BJ (cell line): ENCODE measurements at regions not wholly inside any gene's neighbourhood (a gene's known extent, or its start where the extent isn't known, plus 50 kb on each side); places are given as distances from the start of the nearest gene placed in this dataset.
"Not testable (repeated sequence)": the region's sequence is repeated elsewhere in the genome, so short reads cannot be mapped to it uniquely, and the experiment has no call there.

Experiments
- CTCF ChIA-PET: fragments of 350-600 bp; formaldehyde crosslinking; extraction: SDS; loops from one replicate; lab custom pipeline; 2021; ENCODE audit warnings: antibody characterized with exemption, inconsistent platforms; lab: Yijun Ruan, JAX
- POLR2A ChIA-PET: fragments of 300-600 bp; sonication (Branson Sonifier 250); formaldehyde crosslinking; extraction: SDS; loops from one replicate; lab custom pipeline; 2021; ENCODE audit warnings: antibody characterized with exemption; lab: Charles Lee
- DNase-seq: peaks from one replicate; pipeline ENCODE4 v3.0.0-alpha.2; 2011; ENCODE audit warnings: low read depth
- H3K27me3 ChIP-seq: 2 replicates; pipeline ENCODE4 v1.6.0; 2011; ENCODE audit warnings: low read length; ENCODE audit not compliant: control insufficient read depth, insufficient read depth
- H3K36me3 ChIP-seq: 2 replicates; pipeline ENCODE4 v1.5.1; 2011; ENCODE audit warnings: low read length; ENCODE audit not compliant: control insufficient read depth, insufficient read depth
- H3K4me3 ChIP-seq: 2 replicates; pipeline ENCODE4 v1.5.1; 2011; ENCODE audit warnings: low read depth, mild to moderate bottlenecking, control low read depth, low read length
- TF ChIP-seq, protein P1 (sequence below): IDR thresholded peaks from 2 replicates; pipeline ENCODE4 v1.5.1; 2011; ENCODE audit warnings: low read depth, mild to moderate bottlenecking, control low read depth, inconsistent platforms, low read length, moderate library complexity; ENCODE audit not compliant: insufficient read depth

DNA sequence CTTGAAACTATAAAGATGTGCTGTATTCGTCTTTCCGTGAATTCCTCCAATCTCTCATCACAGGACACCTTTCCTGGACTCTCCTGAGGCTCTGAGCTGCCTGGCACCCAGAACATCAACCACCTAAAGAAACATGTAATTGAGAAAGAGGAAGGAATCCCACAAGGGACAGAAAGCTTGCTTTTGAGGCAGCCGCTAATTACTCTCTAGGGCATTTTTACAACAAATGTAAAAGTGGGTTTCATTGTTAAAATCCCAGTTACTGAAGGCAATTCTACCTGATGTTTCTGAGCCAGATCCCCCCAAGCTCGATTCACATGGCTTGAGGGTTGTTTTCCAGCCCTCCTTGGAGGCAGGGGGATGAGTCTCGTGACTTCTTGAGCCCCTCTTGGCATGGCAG lies 238.5 kb upstream of the LHX5 start:
- H3K27me3 ChIP-seq = no peaks in the 10 kb centered on the region; the same call in 1 of the 2 replicates
- CTCF ChIA-PET = no interaction called here
- H3K4me3 ChIP-seq = no peak overlapping the region
- TF ChIP-seq, protein P1, sequence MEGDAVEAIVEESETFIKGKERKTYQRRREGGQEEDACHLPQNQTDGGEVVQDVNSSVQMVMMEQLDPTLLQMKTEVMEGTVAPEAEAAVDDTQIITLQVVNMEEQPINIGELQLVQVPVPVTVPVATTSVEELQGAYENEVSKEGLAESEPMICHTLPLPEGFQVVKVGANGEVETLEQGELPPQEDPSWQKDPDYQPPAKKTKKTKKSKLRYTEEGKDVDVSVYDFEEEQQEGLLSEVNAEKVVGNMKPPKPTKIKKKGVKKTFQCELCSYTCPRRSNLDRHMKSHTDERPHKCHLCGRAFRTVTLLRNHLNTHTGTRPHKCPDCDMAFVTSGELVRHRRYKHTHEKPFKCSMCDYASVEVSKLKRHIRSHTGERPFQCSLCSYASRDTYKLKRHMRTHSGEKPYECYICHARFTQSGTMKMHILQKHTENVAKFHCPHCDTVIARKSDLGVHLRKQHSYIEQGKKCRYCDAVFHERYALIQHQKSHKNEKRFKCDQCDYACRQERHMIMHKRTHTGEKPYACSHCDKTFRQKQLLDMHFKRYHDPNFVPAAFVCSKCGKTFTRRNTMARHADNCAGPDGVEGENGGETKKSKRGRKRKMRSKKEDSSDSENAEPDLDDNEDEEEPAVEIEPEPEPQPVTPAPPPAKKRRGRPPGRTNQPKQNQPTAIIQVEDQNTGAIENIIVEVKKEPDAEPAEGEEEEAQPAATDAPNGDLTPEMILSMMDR = no peak
- no peaks in the 10 kb centered on the region for H3K36me3 ChIP-seq
- POLR2A ChIA-PET = no interaction called here
- DNase-seq = no peak

DNA sequence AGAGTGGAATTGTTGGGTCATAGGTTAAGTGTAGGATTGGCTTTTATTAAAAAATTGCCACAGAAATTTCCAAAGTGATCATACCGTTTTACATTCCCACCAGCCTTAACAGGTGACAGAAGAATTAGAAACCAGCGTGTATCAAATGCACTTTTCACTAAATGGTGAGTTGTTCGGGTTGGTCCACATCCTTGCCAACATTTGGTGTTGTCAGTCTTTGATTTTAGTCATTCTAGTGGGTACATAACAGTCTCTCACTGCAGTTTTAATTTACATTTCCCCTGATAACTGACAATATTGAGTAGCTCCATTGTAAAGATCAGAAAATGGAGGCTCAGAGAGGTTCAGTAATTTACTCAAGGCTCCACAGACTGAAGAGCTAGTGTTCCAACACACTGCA lies 237.8 kb upstream of the LHX5 start:
- POLR2A ChIA-PET = no interaction called here
- no peak for DNase-seq
- TF ChIP-seq, protein P1 = no peak
- CTCF ChIA-PET = interaction anchor here (0.6 kb wide), 1 partner anchor 791 kb away, joined by 3 read pairs; no protein-coding TSS in a partner anchor
- no peaks in the 10 kb centered on the region; the same call in 1 of the 2 replicates for H3K27me3 ChIP-seq
- no peak overlapping the region for H3K4me3 ChIP-seq
- no peaks in the 10 kb centered on the region for H3K36me3 ChIP-seq

DNA sequence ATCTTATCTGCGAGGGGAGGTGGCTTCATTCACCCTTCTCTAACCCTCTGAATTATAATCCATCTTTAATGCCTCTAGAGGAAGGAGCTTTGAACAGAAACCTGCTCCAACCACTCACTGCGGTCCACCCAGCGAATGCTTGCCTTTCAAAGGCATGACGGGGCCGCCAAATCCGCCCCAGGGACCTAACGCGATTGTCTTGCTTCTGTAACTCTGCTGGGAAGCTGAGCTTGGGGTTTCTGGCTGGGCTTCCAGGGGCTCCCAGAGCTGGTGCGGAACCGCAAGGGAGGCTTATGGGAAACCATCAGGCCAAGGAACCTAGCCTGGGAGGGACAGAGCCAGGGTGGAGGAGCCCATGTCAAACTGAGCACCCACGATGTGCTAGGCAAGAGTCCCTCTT lies 231.2 kb upstream of the LHX5 start:
- H3K4me3 ChIP-seq = no peak overlapping the region
- POLR2A ChIA-PET = no interaction called here
- no peaks in the 10 kb centered on the region for H3K36me3 ChIP-seq
- H3K27me3 ChIP-seq = peaks cover 5% of the 10 kb centered on the region; the same call in 1 of the 2 replicates
- TF ChIP-seq, protein P1 = no peak
- CTCF ChIA-PET = no interaction called here
- DNase-seq = no peak

DNA sequence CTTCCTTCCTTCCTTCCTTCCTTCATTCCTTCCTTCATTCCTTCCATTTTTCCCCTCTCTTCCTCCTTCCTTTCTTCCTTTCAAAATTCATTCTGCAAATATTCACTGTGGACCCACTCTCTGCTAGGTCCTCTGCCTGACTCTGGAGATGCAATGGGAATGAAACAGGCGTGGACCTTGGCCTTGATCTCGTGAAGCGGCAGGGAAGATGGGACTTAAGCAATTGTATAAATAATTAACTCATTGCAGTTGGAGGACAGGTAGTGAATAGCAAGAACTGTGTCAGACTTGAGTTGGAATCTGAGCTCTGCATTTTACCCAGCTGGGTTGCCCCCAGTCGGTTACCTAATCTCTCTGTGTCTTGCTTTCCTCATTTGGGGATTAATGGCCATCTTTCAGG lies 230.6 kb upstream of the LHX5 start:
- ChIA-PET POLR2A (no interaction called here), CTCF (no interaction called here)
- no peak for DNase-seq
- no peaks in the 10 kb centered on the region for H3K36me3 ChIP-seq
- H3K4me3 ChIP-seq = no peak overlapping the region
- H3K27me3 ChIP-seq = peaks cover 5% of the 10 kb centered on the region; the same call in 1 of the 2 replicates
- TF ChIP-seq, protein P1 = no peak

DNA sequence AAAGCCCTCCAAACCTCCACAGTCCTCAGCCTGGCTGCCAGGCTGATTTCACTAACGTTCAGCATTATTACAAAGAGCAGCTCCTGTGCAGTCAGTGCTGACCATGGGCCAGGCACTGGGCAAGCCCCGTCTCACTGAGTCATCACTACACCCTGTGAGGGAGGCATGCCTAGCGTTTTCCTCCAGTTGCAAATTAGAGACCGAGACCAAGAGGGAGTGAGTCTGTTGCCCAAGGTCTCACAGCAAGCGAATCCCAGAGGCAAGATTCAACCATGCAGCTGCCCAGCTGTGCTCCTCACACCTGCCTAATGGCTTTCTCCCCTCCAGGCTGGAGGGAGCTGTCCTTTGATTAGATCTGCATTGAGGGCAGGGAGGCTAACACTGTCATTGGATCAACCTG lies 229.3 kb upstream of the LHX5 start:
- TF ChIP-seq, protein P1 = no peak
- Histone ChIP-seq H3K4me3 (no peak overlapping the region), H3K27me3 (peaks cover 6% of the 10 kb centered on the region; the same call in 1 of the 2 replicates), H3K36me3 (no peaks in the 10 kb centered on the region)
- peak; percentile 24 for DNase-seq
- POLR2A ChIA-PET = no interaction called here
- CTCF ChIA-PET = no interaction called here

DNA sequence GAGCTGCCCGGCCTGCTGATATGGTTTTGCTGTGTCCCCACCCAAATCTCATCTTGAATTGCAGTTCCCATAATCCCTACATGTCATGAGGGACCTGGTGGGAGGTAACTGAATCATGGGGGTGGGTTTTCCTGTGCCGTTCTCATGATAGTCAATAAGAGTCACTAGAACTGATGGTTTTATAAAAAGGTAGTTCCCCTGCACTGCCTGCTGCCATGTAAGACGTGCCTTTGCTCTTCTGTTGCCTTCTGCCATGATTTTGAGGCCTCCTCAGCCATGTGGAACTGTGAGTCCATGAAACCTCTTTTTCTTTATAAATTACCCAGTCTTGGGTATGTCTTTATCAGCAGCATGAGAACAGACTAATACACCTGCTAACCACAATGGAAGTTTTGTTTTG lies 228.3 kb upstream of the LHX5 start:
- CTCF ChIA-PET, DNase-seq: not testable (repeated sequence)

More for the DNA sequence above, 228.3 kb upstream of the LHX5 start:
- H3K27me3 ChIP-seq, H3K36me3 ChIP-seq, POLR2A ChIA-PET, H3K4me3 ChIP-seq: not testable (repeated sequence)
